CD4-positive, alpha-beta memory T cell (primary cell): ENCODE measurements at regions not wholly inside any gene's neighbourhood (a gene's known extent, or its start where the extent isn't known, plus 50 kb on each side); places are given as distances from the start of the nearest gene placed in this dataset.

ENCODE experiments used
- CTCF ChIA-PET: fragments of 350-600 bp; sonication (Branson Sonifier 250); formaldehyde crosslinking; loops from one replicate; lab custom pipeline; 2021; ENCODE audit warnings: inconsistent platforms; ENCODE audit not compliant: partially characterized antibody; lab: Charles Lee
- POLR2A ChIA-PET: fragments of 350-600 bp; sonication (Branson Sonifier 250); formaldehyde crosslinking; loops from one replicate; lab custom pipeline; 2021; ENCODE audit not compliant: partially characterized antibody; lab: Charles Lee
- DNase-seq, 5 donors: peaks; one replicate each; pipeline versions ENCODE4 v3.0.0 to v3.0.0-alpha.2; 2020 to 2022; ENCODE audit warnings: mixed read lengths in 1 of 5
- H3K27ac ChIP-seq: one replicate; pipeline ENCODE4 v1.7.0; 2013; ENCODE audit warnings: low read depth, low read length
- H3K27me3 ChIP-seq: 2 replicates; pipeline ENCODE4 v1.7.0; 2013; ENCODE audit warnings: mild to moderate bottlenecking, low read length, moderate library complexity; ENCODE audit not compliant: insufficient read depth
- H3K36me3 ChIP-seq: 2 replicates; pipeline ENCODE4 v1.7.0; 2013; ENCODE audit warnings: mild to moderate bottlenecking, low read length, moderate library complexity; ENCODE audit not compliant: insufficient read depth
- H3K4me1 ChIP-seq: 2 replicates; pipeline ENCODE4 v1.7.0; 2013; ENCODE audit warnings: mild to moderate bottlenecking, low read length, moderate library complexity; ENCODE audit not compliant: insufficient read depth
- H3K4me3 ChIP-seq, 2 donors: one replicate each; pipeline ENCODE4 v1.7.0; 2013; ENCODE audit warnings: low read length in 2 of 2, mild to moderate bottlenecking in 1 of 2
- H3K9me3 ChIP-seq, 2 donors: one replicate each; pipeline ENCODE4 v1.7.0; 2013; ENCODE audit warnings: low read length in 2 of 2, control low read depth in 1 of 2; ENCODE audit not compliant: control insufficient read depth in 1 of 2
- H3K27ac Mint-ChIP-seq, 7 donors: one replicate each; pipeline ENCODE4 v1.8.0; 2020 to 2021; ENCODE audit warnings: mixed read lengths in 7 of 7, mild to moderate bottlenecking in 6 of 7, inconsistent platforms in 3 of 7, moderate library complexity in 3 of 7
- H3K27me3 Mint-ChIP-seq, 2 donors: one replicate each; pipeline ENCODE4 v1.8.0; 2020 to 2021; ENCODE audit warnings: mixed read lengths in 2 of 2
- H3K36me3 Mint-ChIP-seq, 2 donors: one replicate each; pipeline ENCODE4 v1.8.0; 2020 to 2021; ENCODE audit warnings: mixed read lengths in 2 of 2, inconsistent platforms in 1 of 2, mild to moderate bottlenecking in 1 of 2
- H3K4me1 Mint-ChIP-seq, 4 donors: one replicate each; pipeline ENCODE4 v1.8.0; 2020 to 2021; ENCODE audit warnings: mixed read lengths in 4 of 4, mild to moderate bottlenecking in 1 of 4
- H3K4me3 Mint-ChIP-seq, 8 donors: one replicate each; pipeline ENCODE4 v1.8.0; 2020 to 2021; ENCODE audit warnings: mixed read lengths in 8 of 8, mild to moderate bottlenecking in 7 of 8, moderate library complexity in 6 of 8, inconsistent platforms in 3 of 8
- H3K9me3 Mint-ChIP-seq, 8 donors: one replicate each; pipeline ENCODE4 v1.8.0; 2020 to 2021; ENCODE audit warnings: mixed read lengths in 8 of 8, mild to moderate bottlenecking in 5 of 8, inconsistent platforms in 3 of 8, moderate library complexity in 1 of 8
- intact Hi-C: fragments of 100-400 bp; cut with micrococcal nuclease; formaldehyde crosslinking; loops from one replicate; pipeline ENCODE4 v1.15.1; 2023

DNA sequence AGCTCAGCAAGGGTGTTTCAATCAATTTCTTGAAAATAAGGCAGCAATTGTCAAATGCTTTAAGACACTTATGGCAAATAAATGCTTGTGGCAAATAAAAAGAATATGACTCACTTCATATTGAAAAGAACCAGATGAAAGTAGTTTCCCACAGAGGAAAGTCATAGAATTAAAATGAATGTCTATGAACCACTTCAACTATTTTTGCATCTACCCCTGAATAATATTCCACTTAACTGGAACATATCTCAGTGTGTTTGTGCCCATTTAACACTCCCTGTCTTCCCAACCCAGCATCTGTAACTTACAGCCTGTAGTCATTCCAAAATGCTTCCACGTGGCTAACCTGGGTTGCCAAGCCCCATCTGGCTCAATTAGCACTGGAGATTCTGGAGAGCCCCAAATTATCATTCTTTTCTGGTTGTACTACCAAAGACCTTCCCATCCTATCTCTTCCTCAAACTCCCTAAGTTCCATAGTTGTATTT lies 84.7 kb downstream of the FEM1C start:
- Histone ChIP-seq H3K27me3 (no peaks in the 10 kb centered on the region), H3K9me3 (no peaks in the 10 kb centered on the region), H3K36me3 (no peaks in the 10 kb centered on the region), H3K27ac (no peak overlapping the region), H3K4me1 (no peaks in the 10 kb centered on the region), H3K4me3 (no peak overlapping the region)
- no peak overlapping the region for H3K27ac Mint-ChIP-seq
- peaks cover 1 to 8% of the 10 kb centered on the region in 2 donors for H3K27me3 Mint-ChIP-seq
- H3K4me3 Mint-ChIP-seq: no peak overlapping the region
- DNase-seq: no peak
- no peaks in the 10 kb centered on the region for H3K4me1 Mint-ChIP-seq
- intact Hi-C loops: no loop called here
- no peaks in the 10 kb centered on the region for H3K9me3 Mint-ChIP-seq
- H3K36me3 Mint-ChIP-seq: no peaks in the 10 kb centered on the region
- ChIA-PET POLR2A (no interaction called here), CTCF (no interaction called here)

DNA sequence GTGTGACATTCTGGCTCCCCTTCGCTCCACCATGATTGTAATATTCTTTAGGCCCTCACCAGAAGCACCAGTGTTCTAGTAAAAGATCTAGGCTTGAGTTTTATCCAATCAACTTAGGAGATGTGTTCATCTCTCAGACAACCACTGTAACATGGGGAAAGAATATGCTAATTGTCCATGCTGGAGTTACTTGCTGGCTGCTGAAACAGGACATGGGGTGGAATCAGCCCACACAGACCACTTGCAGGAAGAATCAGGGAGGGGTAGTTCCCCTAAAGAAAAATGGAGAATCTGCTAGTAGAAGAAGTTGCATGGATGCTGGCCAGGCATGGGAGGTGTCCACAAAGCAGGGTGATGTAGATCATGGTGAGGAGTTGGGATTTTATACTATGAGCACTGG lies 86.2 kb downstream of the FEM1C start:
- Histone ChIP-seq H3K4me1 (no peaks in the 10 kb centered on the region), H3K4me3 (no peak overlapping the region), H3K9me3 (no peaks in the 10 kb centered on the region), H3K36me3 (no peaks in the 10 kb centered on the region), H3K27me3 (no peaks in the 10 kb centered on the region), H3K27ac (no peak overlapping the region)
- ChIA-PET POLR2A (no interaction called here), CTCF (no interaction called here)
- intact Hi-C loops: no loop called here
- H3K27me3 Mint-ChIP-seq: peaks cover under 1 to 6% of the 10 kb centered on the region in 2 donors
- no peak overlapping the region for H3K27ac Mint-ChIP-seq
- H3K36me3 Mint-ChIP-seq: no peaks in the 10 kb centered on the region
- no peak for DNase-seq
- H3K9me3 Mint-ChIP-seq: no peaks in the 10 kb centered on the region
- no peak overlapping the region for H3K4me3 Mint-ChIP-seq
- no peaks in the 10 kb centered on the region for H3K4me1 Mint-ChIP-seq

DNA sequence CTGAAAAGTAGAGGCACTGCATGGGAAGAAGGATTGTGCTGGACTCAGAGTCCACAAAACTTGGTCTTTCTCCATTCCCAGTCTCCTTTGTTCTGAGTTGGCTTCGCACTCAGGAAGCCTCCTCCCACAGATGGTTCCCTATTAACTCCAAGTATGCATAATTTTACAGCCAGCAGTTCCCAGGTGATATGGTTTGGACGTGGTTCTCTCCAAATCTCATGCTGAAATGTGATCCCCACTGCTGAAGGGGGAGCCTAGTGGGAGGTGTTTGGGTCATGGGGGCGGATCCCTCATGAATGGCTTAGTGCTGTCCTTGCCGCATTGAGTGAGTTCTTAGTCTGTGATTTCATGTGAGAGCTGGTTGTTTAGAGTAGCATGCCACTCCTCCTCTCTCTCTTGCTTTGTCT lies 86.6 kb downstream of the FEM1C start:
- no peak overlapping the region for H3K27ac ChIP-seq
- DNase-seq: no peak
- no peaks in the 10 kb centered on the region for H3K36me3 Mint-ChIP-seq
- no peaks in the 10 kb centered on the region for H3K4me1 Mint-ChIP-seq
- ChIA-PET POLR2A (no interaction called here), CTCF (no interaction called here)
- no peaks in the 10 kb centered on the region for H3K9me3 Mint-ChIP-seq
- H3K4me3 ChIP-seq: no peak overlapping the region
- no peak overlapping the region for H3K4me3 Mint-ChIP-seq
- no peak overlapping the region for H3K27ac Mint-ChIP-seq
- H3K4me1 ChIP-seq: no peaks in the 10 kb centered on the region
- peaks cover 0 to 6% of the 10 kb centered on the region in 2 donors for H3K27me3 Mint-ChIP-seq
- no peaks in the 10 kb centered on the region for H3K27me3 ChIP-seq
- intact Hi-C loops: no loop called here
- no peaks in the 10 kb centered on the region for H3K9me3 ChIP-seq
- H3K36me3 ChIP-seq: no peaks in the 10 kb centered on the region

DNA sequence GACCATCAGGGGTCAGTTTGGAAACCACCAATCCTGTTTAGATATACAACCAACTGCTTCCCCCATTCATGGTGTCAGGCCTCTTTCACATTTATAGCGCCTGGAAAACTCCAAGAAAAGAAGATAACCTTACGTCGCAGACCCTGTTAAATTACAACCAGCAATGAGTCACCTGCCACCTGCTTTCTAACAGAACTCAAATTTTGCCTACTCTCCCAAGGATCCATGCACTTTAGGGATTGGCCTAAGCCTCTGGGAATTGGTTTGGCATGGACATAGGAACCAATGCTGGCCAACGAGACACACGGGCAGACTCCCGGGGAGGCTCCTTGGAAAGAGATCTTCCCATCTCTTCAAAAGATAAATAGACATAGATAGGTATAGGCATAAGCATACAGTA lies 87.0 kb downstream of the FEM1C start:
- no peak overlapping the region for H3K4me3 ChIP-seq
- no peaks in the 10 kb centered on the region for H3K36me3 Mint-ChIP-seq
- no peaks in the 10 kb centered on the region for H3K4me1 Mint-ChIP-seq
- no peak for DNase-seq
- no peak overlapping the region for H3K27ac ChIP-seq
- H3K4me1 ChIP-seq: no peaks in the 10 kb centered on the region
- H3K27me3 ChIP-seq: no peaks in the 10 kb centered on the region
- ChIA-PET POLR2A (no interaction called here), CTCF (no interaction called here)
- no peaks in the 10 kb centered on the region for H3K36me3 ChIP-seq
- H3K9me3 ChIP-seq: no peaks in the 10 kb centered on the region
- peaks cover 0 to 6% of the 10 kb centered on the region in 2 donors for H3K27me3 Mint-ChIP-seq
- intact Hi-C loops: no loop called here
- no peak overlapping the region for H3K27ac Mint-ChIP-seq
- no peaks in the 10 kb centered on the region for H3K9me3 Mint-ChIP-seq
- H3K4me3 Mint-ChIP-seq: no peak overlapping the region

DNA sequence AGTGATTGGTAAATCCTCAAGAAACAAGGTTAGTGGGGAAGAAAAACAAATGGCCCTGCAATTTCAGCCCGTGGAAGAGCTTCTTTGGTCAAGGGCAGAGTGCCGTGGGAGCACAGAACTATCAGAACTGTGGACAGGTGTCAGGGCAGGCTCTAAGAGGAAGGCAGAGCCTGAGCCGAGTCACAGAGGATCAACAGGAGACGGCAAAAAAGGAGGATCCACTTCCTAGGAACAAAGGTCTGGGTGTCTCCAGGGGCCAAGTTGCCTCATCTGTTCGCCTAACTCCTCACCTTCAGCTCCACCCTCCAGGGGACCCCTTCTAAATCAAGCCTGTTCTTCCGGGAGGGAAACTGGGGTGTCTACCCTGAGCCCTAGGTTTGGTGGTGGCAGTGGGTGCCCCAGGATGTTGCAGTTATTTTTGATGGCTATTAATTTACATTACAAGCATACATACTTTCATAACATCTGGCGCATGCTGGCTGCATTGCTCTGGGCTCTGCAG lies 88.0 kb downstream of the FEM1C start:
- Mint-ChIP-seq H3K36me3 (no peaks in the 10 kb centered on the region), H3K27ac (no peak overlapping the region), H3K9me3 (no peaks in the 10 kb centered on the region)

DNA sequence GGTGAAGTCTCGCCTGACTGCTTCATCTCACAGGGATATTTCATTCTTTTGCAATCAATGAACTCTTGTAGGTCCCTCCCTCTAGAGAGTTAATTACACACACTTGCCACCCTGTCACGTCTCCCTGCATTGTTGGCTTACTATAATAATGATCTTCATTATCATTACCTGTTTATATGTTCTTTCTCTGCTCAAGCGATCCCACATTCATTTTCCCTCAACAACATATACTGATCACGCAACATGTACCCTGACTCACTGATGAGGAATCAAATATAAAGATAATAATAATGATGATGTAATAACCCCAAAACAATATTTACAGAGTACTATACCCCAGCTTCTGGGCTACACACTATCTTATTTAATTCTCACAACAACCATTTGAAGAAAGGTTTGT lies 88.5 kb downstream of the FEM1C start:
- Mint-ChIP-seq H3K9me3 (no peaks in the 10 kb centered on the region), H3K27me3 (no peaks in the 10 kb centered on the region), H3K4me3 (no peak overlapping the region), H3K4me1 (no peaks in the 10 kb centered on the region), H3K27ac (no peak overlapping the region), H3K36me3 (no peaks in the 10 kb centered on the region)
- CTCF ChIA-PET: no interaction called here
- Histone ChIP-seq H3K9me3 (no peaks in the 10 kb centered on the region), H3K27me3 (no peaks in the 10 kb centered on the region), H3K4me1 (no peaks in the 10 kb centered on the region), H3K27ac (no peak overlapping the region), H3K4me3 (no peak overlapping the region), H3K36me3 (no peaks in the 10 kb centered on the region)
- no peak for DNase-seq
- POLR2A ChIA-PET: no interaction called here
- intact Hi-C loops: no loop called here

More for the DNA sequence above, 88.0 kb downstream of the FEM1C start:
- Histone ChIP-seq H3K4me3 (no peak overlapping the region), H3K9me3 (no peaks in the 10 kb centered on the region), H3K36me3 (no peaks in the 10 kb centered on the region), H3K4me1 (no peaks in the 10 kb centered on the region), H3K27me3 (no peaks in the 10 kb centered on the region), H3K27ac (no peak overlapping the region)
- no peak overlapping the region for H3K4me3 Mint-ChIP-seq
- intact Hi-C loops: no loop called here
- H3K27me3 Mint-ChIP-seq: peaks cover 0 to 3% of the 10 kb centered on the region in 2 donors
- no peaks in the 10 kb centered on the region for H3K4me1 Mint-ChIP-seq
- no peak for DNase-seq
- POLR2A ChIA-PET: no interaction called here
- CTCF ChIA-PET: no interaction called here

DNA sequence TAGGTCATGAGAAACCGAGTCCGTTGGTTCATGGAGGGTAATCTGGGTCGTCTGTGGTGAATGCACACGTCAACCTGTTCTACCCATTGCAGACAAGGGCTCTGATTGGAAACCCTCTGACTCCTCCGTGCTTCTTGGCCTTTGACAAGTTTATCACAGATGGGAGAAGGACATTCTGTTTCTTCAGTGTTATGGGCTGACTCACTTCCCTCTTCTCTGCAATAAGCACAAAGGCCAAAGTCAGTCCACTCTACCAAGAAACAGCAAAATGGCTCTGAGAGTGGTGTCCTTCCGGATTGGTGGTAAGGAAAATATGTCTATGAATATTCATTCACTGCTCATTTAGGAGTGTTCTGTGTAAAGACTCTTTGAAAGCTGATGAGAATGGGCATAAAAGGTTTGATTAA lies 89.3 kb downstream of the FEM1C start:
- DNase-seq: no peak
- Histone ChIP-seq H3K36me3 (no peaks in the 10 kb centered on the region), H3K4me3 (no peak overlapping the region), H3K27me3 (no peaks in the 10 kb centered on the region), H3K27ac (no peak overlapping the region), H3K4me1 (no peaks in the 10 kb centered on the region), H3K9me3 (no peaks in the 10 kb centered on the region)
- Mint-ChIP-seq H3K9me3 (no peaks in the 10 kb centered on the region), H3K27me3 (peaks cover 0 to 2% of the 10 kb centered on the region in 2 donors), H3K36me3 (no peaks in the 10 kb centered on the region), H3K4me1 (no peaks in the 10 kb centered on the region), H3K27ac (no peak overlapping the region), H3K4me3 (no peak overlapping the region)
- intact Hi-C loops: no loop called here
- POLR2A ChIA-PET: no interaction called here
- CTCF ChIA-PET: no interaction called here
